Naive thymus-derived CD4-positive, alpha-beta T cell (primary cell): ENCODE measurements at regions not wholly inside any gene's neighbourhood (a gene's known extent, or its start where the extent isn't known, plus 50 kb on each side); places are given as distances from the start of the nearest gene placed in this dataset.

Source experiments
- ATAC-seq: fragments of 150-1000 bp; cut with Tn5 transposase; 2 replicates; pipeline ENCODE4 v1.10.0; 2021; ENCODE audit warnings: mild to moderate bottlenecking, moderate library complexity
- CTCF ChIA-PET: fragments of 350-600 bp; sonication (Branson Sonifier 250); formaldehyde crosslinking; loops from one replicate; lab custom pipeline; 2021; ENCODE audit warnings: antibody characterized with exemption; lab: Charles Lee
- POLR2A ChIA-PET: fragments of 350-600 bp; sonication (Branson Sonifier 250); formaldehyde crosslinking; loops from one replicate; lab custom pipeline; 2021; ENCODE audit warnings: antibody characterized with exemption, inconsistent platforms; lab: Charles Lee
- DNase-seq, 9 donors: peaks; one replicate each; pipeline versions ENCODE4 v3.0.0 to v3.0.0-alpha.2; 2020 to 2022; ENCODE audit warnings: mixed read lengths in 1 of 9
- H3K27ac ChIP-seq: one replicate; pipeline ENCODE4 v1.7.0; 2013; ENCODE audit warnings: mild to moderate bottlenecking, low read depth, low read length, moderate library complexity
- H3K27me3 ChIP-seq, 2 donors: one replicate each; pipeline ENCODE4 v1.7.0; 2013; ENCODE audit warnings: low read length in 2 of 2, mild to moderate bottlenecking in 2 of 2, moderate library complexity in 2 of 2; ENCODE audit not compliant: control insufficient read depth in 2 of 2, insufficient read depth in 2 of 2
- H3K36me3 ChIP-seq, 3 experiments: 1 replicate in 2 of 3; 2 replicates in 1 of 3; pipeline ENCODE4 v1.7.0; 2013; ENCODE audit warnings: low read length in 3 of 3, mild to moderate bottlenecking in 3 of 3, moderate library complexity in 1 of 3; ENCODE audit not compliant: insufficient read depth in 3 of 3, control insufficient read depth in 2 of 3
- H3K4me1 ChIP-seq, 2 donors: one replicate each; pipeline ENCODE4 v1.7.0; 2013; ENCODE audit warnings: low read length in 2 of 2, mild to moderate bottlenecking in 2 of 2, moderate library complexity in 1 of 2; ENCODE audit not compliant: control insufficient read depth in 2 of 2, insufficient read depth in 2 of 2
- H3K4me3 ChIP-seq: 2 replicates; pipeline ENCODE4 v1.7.0; 2013; ENCODE audit warnings: mild to moderate bottlenecking, low read length
- H3K9me3 ChIP-seq, 3 experiments: 1 replicate in 2 of 3; 2 replicates in 1 of 3; pipeline ENCODE4 v1.7.0; 2013; ENCODE audit warnings: low read length in 3 of 3; ENCODE audit not compliant: control insufficient read depth in 2 of 3
- H3K27ac Mint-ChIP-seq, 9 donors: one replicate each; pipeline ENCODE4 v1.8.0; 2020 to 2022; ENCODE audit warnings: mixed read lengths in 9 of 9, mild to moderate bottlenecking in 8 of 9, moderate library complexity in 5 of 9, inconsistent platforms in 2 of 9
- H3K27me3 Mint-ChIP-seq, 5 donors: one replicate each; pipeline ENCODE4 v1.8.0; 2021 to 2022; ENCODE audit warnings: mixed read lengths in 5 of 5, mild to moderate bottlenecking in 1 of 5
- H3K36me3 Mint-ChIP-seq, 5 donors: one replicate each; pipeline ENCODE4 v1.8.0; 2020 to 2022; ENCODE audit warnings: mixed read lengths in 5 of 5, mild to moderate bottlenecking in 3 of 5, inconsistent platforms in 1 of 5
- H3K4me1 Mint-ChIP-seq, 7 donors: one replicate each; pipeline ENCODE4 v1.8.0; 2020 to 2022; ENCODE audit warnings: mixed read lengths in 7 of 7, mild to moderate bottlenecking in 3 of 7, inconsistent platforms in 1 of 7
- H3K4me3 Mint-ChIP-seq, 10 donors: one replicate each; pipeline ENCODE4 v1.8.0; 2020 to 2022; ENCODE audit warnings: mild to moderate bottlenecking in 10 of 10, mixed read lengths in 10 of 10, moderate library complexity in 6 of 10, inconsistent platforms in 2 of 10
- H3K9me3 Mint-ChIP-seq, 11 donors: one replicate each; pipeline ENCODE4 v1.8.0; 2020 to 2022; ENCODE audit warnings: mixed read lengths in 11 of 11, mild to moderate bottlenecking in 4 of 11, inconsistent platforms in 1 of 11, moderate library complexity in 1 of 11
- intact Hi-C, 2 donors: fragments of 100-400 bp; cut with micrococcal nuclease; formaldehyde crosslinking; loops; one replicate each; pipeline ENCODE4 v1.15.1; 2023

- Histone ChIP-seq H3K9me3 (peaks cover 0 to 9% (median 0%) of the 10 kb centered on the region in 3 experiments), H3K4me1 (no peaks in the 10 kb centered on the region), H3K27me3 (no peaks in the 10 kb centered on the region), H3K27ac (no peak overlapping the region), H3K4me3 (no peak overlapping the region), H3K36me3 (no peaks in the 10 kb centered on the region)
- H3K36me3 Mint-ChIP-seq, result no peaks in the 10 kb centered on the region
- H3K9me3 Mint-ChIP-seq, result peaks cover 0 to 11% (median 4%) of the 10 kb centered on the region in 11 donors
- no peak overlapping the region for H3K27ac Mint-ChIP-seq
- ChIA-PET CTCF (no interaction called here), POLR2A (no interaction called here)
- H3K27me3 Mint-ChIP-seq, result no peaks in the 10 kb centered on the region
- ATAC-seq (peak; percentile 60), DNase-seq (no peak)
- peaks cover 0 to 7% (median 0%) of the 10 kb centered on the region in 7 donors for H3K4me1 Mint-ChIP-seq
- intact Hi-C loops, result no loop called here
- no peak overlapping the region for H3K4me3 Mint-ChIP-seq
Observed at GRCh38 chr16:85536073-85536410, 77.1 kb upstream of the GSE1 start.

GRCh38 chr16:85536411-85537330 lies 76.5 kb upstream of the GSE1 start:
- no peaks in the 10 kb centered on the region for H3K36me3 ChIP-seq
- Mint-ChIP-seq H3K4me1 (peaks cover 0 to 7% (median 0%) of the 10 kb centered on the region in 7 donors), H3K27me3 (no peaks in the 10 kb centered on the region), H3K36me3 (no peaks in the 10 kb centered on the region), H3K27ac (no peak overlapping the region), H3K4me3 (no peak overlapping the region), H3K9me3 (peaks cover 0 to 11% (median 4%) of the 10 kb centered on the region in 11 donors)
- DNase-seq (no peak), ATAC-seq (peak; percentile 51)
- no peak overlapping the region for H3K4me3 ChIP-seq
- H3K27ac ChIP-seq, result no peak overlapping the region
- no peaks in the 10 kb centered on the region for H3K4me1 ChIP-seq
- ChIA-PET POLR2A (no interaction called here), CTCF (interaction anchor here (1.4 kb wide), 1 partner anchor 17 kb away, joined by 3 read pairs; no protein-coding TSS in a partner anchor)
- intact Hi-C loops, result no loop called here
- no peaks in the 10 kb centered on the region for H3K27me3 ChIP-seq
- peaks cover 0 to 9% (median 0%) of the 10 kb centered on the region in 3 experiments for H3K9me3 ChIP-seq

GRCh38 chr16:85537331-85537788 lies 75.8 kb upstream of the GSE1 start:
- H3K27me3 Mint-ChIP-seq, result no peaks in the 10 kb centered on the region
- no peaks in the 10 kb centered on the region for H3K36me3 ChIP-seq
- no peak overlapping the region for H3K4me3 ChIP-seq
- H3K27me3 ChIP-seq, result no peaks in the 10 kb centered on the region
- ATAC-seq (no peak), DNase-seq (no peak)
- peaks cover 0 to 7% (median 0%) of the 10 kb centered on the region in 7 donors for H3K4me1 Mint-ChIP-seq
- no peaks in the 10 kb centered on the region for H3K4me1 ChIP-seq
- intact Hi-C loops, result no loop called here
- no peak overlapping the region for H3K27ac Mint-ChIP-seq
- ChIA-PET CTCF (interaction anchor here (1.4 kb wide), 1 partner anchor 16 kb away, joined by 3 read pairs; no protein-coding TSS in a partner anchor), POLR2A (no interaction called here)
- no peaks in the 10 kb centered on the region for H3K36me3 Mint-ChIP-seq
- peaks cover 0 to 9% (median 0%) of the 10 kb centered on the region in 3 experiments for H3K9me3 ChIP-seq
- peaks cover 0 to 11% (median 4%) of the 10 kb centered on the region in 11 donors for H3K9me3 Mint-ChIP-seq
- H3K27ac ChIP-seq, result no peak overlapping the region
- no peak overlapping the region for H3K4me3 Mint-ChIP-seq

- H3K4me3 ChIP-seq, result no peak overlapping the region
- H3K36me3 Mint-ChIP-seq, result no peaks in the 10 kb centered on the region
- DNase-seq, result no peak
- intact Hi-C loops, result no loop called here
- H3K4me1 ChIP-seq, result no peaks in the 10 kb centered on the region
- peaks cover 0 to 11% (median 4%) of the 10 kb centered on the region in 11 donors for H3K9me3 Mint-ChIP-seq
- no peak overlapping the region for H3K27ac Mint-ChIP-seq
- ChIA-PET CTCF (interaction anchor here (1.4 kb wide), 1 partner anchor 15 kb away, joined by 3 read pairs; no protein-coding TSS in a partner anchor), POLR2A (no interaction called here)
- no peaks in the 10 kb centered on the region for H3K27me3 Mint-ChIP-seq
- H3K27ac ChIP-seq, result no peak overlapping the region
- ATAC-seq, result no peak
- no peaks in the 10 kb centered on the region for H3K36me3 ChIP-seq
- peaks cover 0 to 7% (median 0%) of the 10 kb centered on the region in 7 donors for H3K4me1 Mint-ChIP-seq
- H3K27me3 ChIP-seq, result no peaks in the 10 kb centered on the region
- no peak overlapping the region for H3K4me3 Mint-ChIP-seq
- H3K9me3 ChIP-seq, result peaks cover 0 to 9% (median 0%) of the 10 kb centered on the region in 3 experiments
Observed at GRCh38 chr16:85537795-85538401, 75.2 kb upstream of the GSE1 start.

- Histone ChIP-seq H3K27me3 (no peaks in the 10 kb centered on the region), H3K4me1 (no peaks in the 10 kb centered on the region), H3K9me3 (peaks cover 0 to 9% (median 0%) of the 10 kb centered on the region in 3 experiments), H3K27ac (no peak overlapping the region), H3K36me3 (no peaks in the 10 kb centered on the region), H3K4me3 (no peak overlapping the region)
- POLR2A ChIA-PET, result no interaction called here
- Mint-ChIP-seq H3K4me3 (no peak overlapping the region), H3K9me3 (peaks cover 0 to 11% (median 4%) of the 10 kb centered on the region in 11 donors), H3K36me3 (no peaks in the 10 kb centered on the region), H3K4me1 (peaks cover 0 to 7% (median 0%) of the 10 kb centered on the region in 7 donors), H3K27ac (peak overlapping the region in 1 of 9 donors; percentile 43), H3K27me3 (no peaks in the 10 kb centered on the region)
- DNase-seq, result no peak
- CTCF ChIA-PET, result no interaction called here
- no peak for ATAC-seq
- intact Hi-C loops, result no loop called here
Observed at GRCh38 chr16:85539084-85539483, 74.0 kb upstream of the GSE1 start.

GRCh38 chr16:85539629-85540291 lies 73.4 kb upstream of the GSE1 start:
- H3K36me3 ChIP-seq, result no peaks in the 10 kb centered on the region
- ATAC-seq (no peak), DNase-seq (no peak)
- H3K4me1 ChIP-seq, result no peaks in the 10 kb centered on the region
- POLR2A ChIA-PET, result no interaction called here
- H3K27ac ChIP-seq, result no peak overlapping the region
- Mint-ChIP-seq H3K4me1 (peaks cover 0 to 7% (median 0%) of the 10 kb centered on the region in 7 donors), H3K36me3 (no peaks in the 10 kb centered on the region), H3K27me3 (no peaks in the 10 kb centered on the region), H3K4me3 (no peak overlapping the region), H3K27ac (no peak overlapping the region), H3K9me3 (peaks cover 0 to 9% (median 4%) of the 10 kb centered on the region in 11 donors)
- intact Hi-C loops, result no loop called here
- H3K27me3 ChIP-seq, result no peaks in the 10 kb centered on the region
- H3K4me3 ChIP-seq, result no peak overlapping the region
- CTCF ChIA-PET, result no interaction called here
- H3K9me3 ChIP-seq, result peaks cover 0 to 9% (median 0%) of the 10 kb centered on the region in 3 experiments
